HCT116 (cell line): ENCODE measurements at regions not wholly inside any gene's neighbourhood (a gene's known extent, or its start where the extent isn't known, plus 50 kb on each side); places are given as distances from the start of the nearest gene placed in this dataset.
A peak's percentile ranks its signal among the peaks of the same experiment; 100 is the strongest.

ENCODE experiments used
- ATAC-seq: fragments of 200-7000 bp; cut with Tn5 transposase; 2 replicates; pipeline ENCODE4 v1.9.1; 2020; ENCODE audit warnings: mild to moderate bottlenecking, moderate library complexity
- BruUV-seq: library from RNA; stranded (reverse); fragments of 400-500 nt; replicated peaks from 2 replicates; lab custom pipeline; 2021; lab: Mats Ljungman, UMichigan
- CTCF ChIA-PET: fragments of 300-600 bp; sonication (Branson Sonifier 250); formaldehyde crosslinking; loops from one replicate; lab custom pipeline; 2021; ENCODE audit warnings: antibody characterized with exemption; lab: Charles Lee
- POLR2A ChIA-PET: fragments of 300-600, 350-600 bp; sonication (Branson Sonifier 250); formaldehyde crosslinking; loops from one replicate; lab custom pipeline; 2021; ENCODE audit warnings: antibody characterized with exemption; lab: Charles Lee
- RAD21 ChIA-PET, 2 experiments: fragments of 300-600 bp; sonication (Branson Sonifier 250); formaldehyde crosslinking; loops; one replicate each; lab custom pipeline; 2023; ENCODE audit warnings: low total read pairs in 2 of 2; ENCODE audit not compliant: uncharacterized antibody in 2 of 2, unreplicated experiment in 2 of 2, low non-redundant PET in 1 of 2; lab: Charles Lee
- DNase-seq: peaks from one replicate; pipeline ENCODE4 v3.0.0-alpha.2; 2010; ENCODE audit warnings: low read depth, low spot score
- H2AFZ ChIP-seq: fragments of 200-600 bp; shearing (Covaris generic), sonication (generic); 2 replicates; pipeline ENCODE4 v1.6.1; 2017; ENCODE audit warnings: low read depth, mixed run types, mixed read lengths, antibody characterized with exemption, low read length; ENCODE audit not compliant: poor library complexity, severe bottlenecking
- H3K27ac ChIP-seq: 2 replicates; pipeline ENCODE4 v1.5.1; 2012; ENCODE audit warnings: low read depth, low read length
- H3K27me3 ChIP-seq: fragments of 200-600 bp; sonication (generic); 2 replicates; pipeline ENCODE4 v1.6.1; 2016; ENCODE audit warnings: mixed run types, low read length, mixed read lengths; ENCODE audit not compliant: insufficient read depth
- H3K36me3 ChIP-seq, 2 experiments: fragments of 200-500 bp in 1 of 2; fragments of 200-600 bp in 1 of 2; sonication (Bioruptor generic) in 1 of 2; sonication (generic) in 1 of 2; 2 replicates each; pipeline versions ENCODE4 v1.5.1 to v1.6.1; 2014 to 2016; ENCODE audit warnings: low read length in 2 of 2, inconsistent platforms in 1 of 2, mixed read lengths in 1 of 2, mixed run types in 1 of 2; ENCODE audit not compliant: insufficient read depth in 2 of 2, control insufficient read depth in 1 of 2
- H3K4me1 ChIP-seq, 2 experiments: fragments of 200-600 bp in 1 of 2; sonication (generic) in 1 of 2; 2 replicates each; pipeline versions ENCODE4 v1.5.1 to v1.6.1; 2012 to 2017; ENCODE audit warnings: low read length in 2 of 2, inconsistent platforms in 1 of 2, mild to moderate bottlenecking in 1 of 2, mixed read lengths in 1 of 2, mixed run types in 1 of 2, moderate library complexity in 1 of 2; ENCODE audit not compliant: insufficient read depth in 2 of 2, control insufficient read depth in 1 of 2
- H3K4me2 ChIP-seq: fragments of 200-600 bp; sonication (generic); 2 replicates; pipeline ENCODE4 v1.6.1; 2017; ENCODE audit warnings: mixed run types, low read length, mixed read lengths
- H3K4me3 ChIP-seq, 2 experiments: fragments of 200-600 bp in 1 of 2; sonication (generic) in 1 of 2; replicated peaks in 1 of 2; 2 replicates each; pipeline ENCODE4 v1.5.1; 2011 to 2016; ENCODE audit warnings: low read length in 2 of 2, control low read depth in 1 of 2, low read depth in 1 of 2, mild to moderate bottlenecking in 1 of 2, mixed read lengths in 1 of 2, mixed run types in 1 of 2
- H3K79me2 ChIP-seq: fragments of 200-600 bp; sonication (generic); 2 replicates; pipeline ENCODE4 v1.6.1; 2017; ENCODE audit warnings: mild to moderate bottlenecking, mixed run types, low read length, moderate library complexity, mixed read lengths; ENCODE audit not compliant: insufficient read depth
- H3K9ac ChIP-seq: fragments of 200-600 bp; sonication (generic); 2 replicates; pipeline ENCODE4 v1.6.1; 2016; ENCODE audit warnings: low read length, mixed read lengths
- H3K9me2 ChIP-seq: fragments of 200-600 bp; sonication (generic), shearing (Covaris generic); 2 replicates; pipeline ENCODE4 v1.6.1; 2017; ENCODE audit warnings: mixed run types, mild to moderate bottlenecking, moderate library complexity; ENCODE audit not compliant: insufficient read depth
- H3K9me3 ChIP-seq, 2 experiments: fragments of 200-500 bp in 1 of 2; fragments of 200-600 bp in 1 of 2; sonication (Bioruptor generic) in 1 of 2; sonication (generic) in 1 of 2; 2 replicates each; pipeline ENCODE4 v1.6.1; 2014 to 2017; ENCODE audit warnings: low read length in 2 of 2, mixed read lengths in 2 of 2, inconsistent platforms in 1 of 2, low read depth in 1 of 2, mild to moderate bottlenecking in 1 of 2, mixed run types in 1 of 2, moderate library complexity in 1 of 2; ENCODE audit not compliant: control insufficient read depth in 1 of 2, insufficient read depth in 1 of 2
- H4K20me1 ChIP-seq: fragments of 200-600 bp; sonication (generic), shearing (Covaris generic); 2 replicates; pipeline ENCODE4 v1.6.1; 2017; ENCODE audit warnings: mixed run types, mild to moderate bottlenecking, moderate library complexity; ENCODE audit not compliant: insufficient read depth
- CEBPB ChIP-seq: IDR thresholded peaks from 2 replicates; pipeline ENCODE4 v1.6.1; 2012; ENCODE audit warnings: low read depth
- CTCF ChIP-seq, 3 experiments: fragments of 200-600 bp in 1 of 3; sonication (generic) in 1 of 3; IDR thresholded peaks in 2 of 3; conservative IDR thresholded peaks in 1 of 3; 2 replicates each; pipeline ENCODE4 v1.5.1; 2012 to 2017; ENCODE audit warnings: low read depth in 2 of 3, low read length in 2 of 3, antibody characterized with exemption in 1 of 3, borderline replicate concordance in 1 of 3, control low read depth in 1 of 3, mild to moderate bottlenecking in 1 of 3, mixed read lengths in 1 of 3, mixed run types in 1 of 3, moderate library complexity in 1 of 3; ENCODE audit not compliant: insufficient read depth in 1 of 3
- MAX ChIP-seq: IDR thresholded peaks from 2 replicates; pipeline ENCODE4 v1.6.1; 2012
- RAD21 ChIP-seq: IDR thresholded peaks from 2 replicates; pipeline ENCODE4 v1.6.1; 2012; ENCODE audit warnings: low read depth, mild to moderate bottlenecking
- SIN3A ChIP-seq: IDR thresholded peaks from 2 replicates; pipeline ENCODE4 v1.6.1; 2012; ENCODE audit warnings: low read depth
- SP1 ChIP-seq: IDR thresholded peaks from 2 replicates; pipeline ENCODE4 v1.6.1; 2012; ENCODE audit warnings: low read depth
- ZNF274 ChIP-seq: fragments of 200-500 bp; sonication (Bioruptor generic); IDR thresholded peaks from 2 replicates; pipeline ENCODE4 v1.6.1; 2014; ENCODE audit warnings: mild to moderate bottlenecking, low read depth, low read length, inconsistent platforms
- intact Hi-C: fragments of 100-400 bp; cut with micrococcal nuclease; formaldehyde crosslinking; loops from 2 replicates; pipeline ENCODE4 v1.10.0; 2022

- peak overlapping the region; percentile 56 for H2AFZ ChIP-seq
- BruUV-seq, result no TSS peak
- H3K4me2 ChIP-seq, result peak overlapping the region; percentile 24
- H3K79me2 ChIP-seq, result no peaks in the 10 kb centered on the region
- no peak for TF ChIP-seq SIN3A
- TF ChIP-seq CTCF (IDR thresholded peaks at IDR 0.05 in 2 of 3, conservative IDR thresholded peaks at IDR 0.05 in 1 of 3; ENCODE audit: borderline replicate concordance in 1 of 3, insufficient read depth in 1 of 3, low read depth in 2 of 3, low read length in 2 of 3), result peak; percentile 19 to 24 (median 22); a peak in 4 of 6 replicates
- TF ChIP-seq CEBPB, result no peak
- 0 out of 2 replicates have a peak, but pooled peaks have one; percentile 14 for TF ChIP-seq MAX
- TF ChIP-seq ZNF274, result no peak
- TF ChIP-seq RAD21, result peak; percentile 63
- TF ChIP-seq SP1, result peak; percentile 29; the same call in 1 of the 2 replicates
- intact Hi-C loops, result no loop called here
- ChIA-PET POLR2A (interaction anchor here (1.2 to 2.8 kb wide), 2 partner anchors 215 kb away, joined by 5 to 6 read pairs; partner anchors contain the start of gene TNFRSF21), RAD21 (no interaction called here), CTCF (interaction anchor here (2.3 kb wide), 1 partner anchor 18 kb away, joined by 6 read pairs; no protein-coding TSS in a partner anchor)
- H3K27me3 ChIP-seq, result no peaks in the 10 kb centered on the region
- H3K9ac ChIP-seq, result no peak overlapping the region
- no peaks in the 10 kb centered on the region for H4K20me1 ChIP-seq
- H3K36me3 ChIP-seq, result no peaks in the 10 kb centered on the region
- no peak for DNase-seq
- no peaks in the 10 kb centered on the region for H3K9me3 ChIP-seq
- no peak overlapping the region for H3K4me3 ChIP-seq
- H3K27ac ChIP-seq, result no peak overlapping the region
- H3K4me1 ChIP-seq, result peaks cover 8 to 12% of the 10 kb centered on the region in 2 experiments; a peak in 3 of 4 replicates
- H3K9me2 ChIP-seq, result no peaks in the 10 kb centered on the region
- peak; percentile 78 for ATAC-seq
Observed at GRCh38 chr6:47094241-47094925, 52.3 kb upstream of the ADGRF1 start.
